Vagina (tissue), 2 donors: ENCODE measurements at regions not wholly inside any gene's neighbourhood (a gene's known extent, or its start where the extent isn't known, plus 50 kb on each side); places are given as distances from the start of the nearest gene placed in this dataset.
A peak's percentile ranks its signal among the peaks of the same experiment; 100 is the strongest.

Experiments
- DNase-seq, 2 donors: peaks; one replicate each; pipeline ENCODE4 v3.0.0-alpha.2; 2017; ENCODE audit errors: extremely low spot score in 2 of 2
- H3K27ac ChIP-seq: fragments of 200-600 bp; sonication (generic); one replicate; pipeline ENCODE4 v1.5.1; 2019
- H3K27me3 ChIP-seq: fragments of 200-600 bp; sonication (generic); one replicate; pipeline ENCODE4 v1.5.1; 2019
- H3K36me3 ChIP-seq, 2 donors: fragments of 200-600 bp; sonication (generic); one replicate each; pipeline ENCODE4 v1.5.1; 2017 to 2019
- H3K4me1 ChIP-seq: fragments of 200-600 bp; sonication (generic); one replicate; pipeline ENCODE4 v1.5.1; 2019
- H3K4me3 ChIP-seq, 2 donors: fragments of 200-600 bp; sonication (generic); 1 replicate in 1 of 2; 2 replicates in 1 of 2; pipeline ENCODE4 v1.5.1; 2016 to 2019
- H3K9me3 ChIP-seq: fragments of 200-600 bp; sonication (generic); one replicate; pipeline ENCODE4 v1.5.1; 2019
- POLR2A ChIP-seq, 2 donors: fragments of 450-650 bp; IDR thresholded peaks; one replicate each; pipeline ENCODE4 v1.6.1; 2017; ENCODE audit warnings: antibody characterized with exemption in 2 of 2, mild to moderate bottlenecking in 2 of 2, moderate library complexity in 2 of 2
- POLR2AphosphoS5 ChIP-seq, 2 donors: sonication (generic); formaldehyde crosslinking; IDR thresholded peaks; one replicate each; pipeline ENCODE4 v1.9.0; 2017; ENCODE audit warnings: antibody characterized with exemption in 2 of 2, mild to moderate bottlenecking in 2 of 2, low read depth in 1 of 2; ENCODE audit not compliant: insufficient read depth in 1 of 2
- intact Hi-C: fragments of 100-400 bp; cut with DNase I; formaldehyde crosslinking; loops from one replicate; pipeline ENCODE4 v1.15.1; 2023
- TF ChIP-seq, protein P1 (sequence below), 3 experiments: fragments of 450-650 bp in 2 of 3; fragments of 200-600 bp in 1 of 3; sonication (generic) in 1 of 3; IDR thresholded peaks; one replicate each; pipeline ENCODE4 v1.5.1; 2017 to 2019; ENCODE audit warnings: antibody characterized with exemption in 3 of 3, mild to moderate bottlenecking in 2 of 3, moderate library complexity in 2 of 3

GRCh38 chr21:41098076-41098475 is 69.9 kb upstream of the BACE2 start:
- H3K4me3 ChIP-seq, result no peak overlapping the region
- no peaks in the 10 kb centered on the region for H3K36me3 ChIP-seq
- no peak for DNase-seq
- no peaks in the 10 kb centered on the region for H3K9me3 ChIP-seq
- intact Hi-C loops, result no loop called here
- H3K27me3 ChIP-seq, result no peaks in the 10 kb centered on the region
- no peak overlapping the region for H3K27ac ChIP-seq
- TF ChIP-seq, protein P1, sequence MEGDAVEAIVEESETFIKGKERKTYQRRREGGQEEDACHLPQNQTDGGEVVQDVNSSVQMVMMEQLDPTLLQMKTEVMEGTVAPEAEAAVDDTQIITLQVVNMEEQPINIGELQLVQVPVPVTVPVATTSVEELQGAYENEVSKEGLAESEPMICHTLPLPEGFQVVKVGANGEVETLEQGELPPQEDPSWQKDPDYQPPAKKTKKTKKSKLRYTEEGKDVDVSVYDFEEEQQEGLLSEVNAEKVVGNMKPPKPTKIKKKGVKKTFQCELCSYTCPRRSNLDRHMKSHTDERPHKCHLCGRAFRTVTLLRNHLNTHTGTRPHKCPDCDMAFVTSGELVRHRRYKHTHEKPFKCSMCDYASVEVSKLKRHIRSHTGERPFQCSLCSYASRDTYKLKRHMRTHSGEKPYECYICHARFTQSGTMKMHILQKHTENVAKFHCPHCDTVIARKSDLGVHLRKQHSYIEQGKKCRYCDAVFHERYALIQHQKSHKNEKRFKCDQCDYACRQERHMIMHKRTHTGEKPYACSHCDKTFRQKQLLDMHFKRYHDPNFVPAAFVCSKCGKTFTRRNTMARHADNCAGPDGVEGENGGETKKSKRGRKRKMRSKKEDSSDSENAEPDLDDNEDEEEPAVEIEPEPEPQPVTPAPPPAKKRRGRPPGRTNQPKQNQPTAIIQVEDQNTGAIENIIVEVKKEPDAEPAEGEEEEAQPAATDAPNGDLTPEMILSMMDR (IDR thresholded peaks at IDR 0.05), result no peak
- TF ChIP-seq POLR2A (IDR thresholded peaks at IDR 0.05), result no peak
- H3K4me1 ChIP-seq, result no peaks in the 10 kb centered on the region

DNA sequence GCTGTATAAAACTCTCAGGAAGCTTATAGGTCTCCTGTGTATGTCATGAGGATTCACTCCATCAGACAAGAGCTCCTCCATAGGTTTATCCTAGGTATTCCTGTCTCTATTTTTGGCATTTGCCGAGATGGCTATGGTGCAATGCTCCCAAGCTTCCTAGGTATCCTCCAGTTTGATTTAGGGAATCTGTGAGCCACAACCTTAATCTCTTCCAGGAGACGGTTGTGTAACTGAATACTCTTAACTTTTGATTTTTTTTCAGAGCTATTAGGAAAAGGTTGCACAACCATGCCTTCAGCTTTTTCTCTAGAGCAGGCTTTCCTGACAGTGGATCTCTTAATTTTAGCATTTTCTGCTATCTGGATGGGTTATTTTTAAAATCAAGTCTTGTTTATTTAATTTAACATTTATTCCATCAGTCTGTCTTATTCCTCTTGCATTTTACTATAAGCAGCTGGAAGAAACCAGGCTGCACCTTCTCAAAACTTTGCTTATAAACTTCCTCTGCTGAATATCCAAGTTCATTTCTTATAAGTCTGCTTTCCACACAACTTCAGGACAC is 69.4 kb upstream of the BACE2 start:
- Histone ChIP-seq H3K4me1 (no peaks in the 10 kb centered on the region), H3K4me3 (no peak overlapping the region), H3K9me3 (no peaks in the 10 kb centered on the region), H3K36me3 (no peaks in the 10 kb centered on the region), H3K27ac (no peak overlapping the region), H3K27me3 (no peaks in the 10 kb centered on the region)
- TF ChIP-seq, protein P1 (IDR thresholded peaks at IDR 0.05), result no peak
- no peak for TF ChIP-seq POLR2A (IDR thresholded peaks at IDR 0.05)
- intact Hi-C loops, result no loop called here
- DNase-seq, result no peak

DNA sequence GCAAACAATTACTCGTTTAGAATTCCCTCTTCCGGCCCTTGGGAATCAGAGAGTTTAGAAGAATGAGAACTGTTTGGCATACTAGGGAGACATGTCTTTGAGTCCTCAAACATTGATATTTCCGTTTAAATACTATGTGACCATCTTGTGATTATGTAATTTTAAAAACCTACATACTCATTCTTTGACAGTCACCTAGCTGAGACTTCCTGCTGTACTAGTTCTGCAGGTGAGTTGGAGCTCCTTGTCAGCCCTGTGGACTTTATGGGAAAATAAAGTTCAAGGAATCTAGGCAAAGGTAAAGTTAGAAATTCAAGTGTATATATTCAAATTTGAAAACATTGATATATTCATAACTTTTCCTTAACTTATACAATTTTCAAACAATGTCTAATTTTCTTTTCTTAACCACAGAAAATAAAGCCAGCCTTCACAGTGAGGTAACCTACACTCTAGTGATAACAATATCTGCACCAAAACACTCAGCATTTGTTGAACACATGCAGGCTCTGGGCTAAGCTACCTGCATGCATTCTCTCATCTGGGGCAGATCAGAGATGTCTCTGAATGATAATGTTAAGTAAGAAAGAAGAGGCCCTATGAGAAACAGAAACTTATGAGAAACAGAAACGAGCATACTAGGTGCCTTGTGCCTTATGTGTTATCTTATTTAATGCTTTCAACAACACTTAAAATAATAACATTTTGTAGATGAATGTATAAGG is 67.0 kb upstream of the BACE2 start:
- no peak for DNase-seq
- Histone ChIP-seq H3K27ac (no peak overlapping the region), H3K4me1 (no peaks in the 10 kb centered on the region), H3K27me3 (no peaks in the 10 kb centered on the region), H3K36me3 (no peaks in the 10 kb centered on the region), H3K9me3 (no peaks in the 10 kb centered on the region), H3K4me3 (no peak overlapping the region)
- TF ChIP-seq, protein P1 (IDR thresholded peaks at IDR 0.05), result no peak
- no peak for TF ChIP-seq POLR2AphosphoS5 (IDR thresholded peaks at IDR 0.05; ENCODE audit: insufficient read depth in 1 of 2, low read depth in 1 of 2)
- TF ChIP-seq POLR2A (IDR thresholded peaks at IDR 0.05), result no peak
- intact Hi-C loops, result no loop called here

DNA sequence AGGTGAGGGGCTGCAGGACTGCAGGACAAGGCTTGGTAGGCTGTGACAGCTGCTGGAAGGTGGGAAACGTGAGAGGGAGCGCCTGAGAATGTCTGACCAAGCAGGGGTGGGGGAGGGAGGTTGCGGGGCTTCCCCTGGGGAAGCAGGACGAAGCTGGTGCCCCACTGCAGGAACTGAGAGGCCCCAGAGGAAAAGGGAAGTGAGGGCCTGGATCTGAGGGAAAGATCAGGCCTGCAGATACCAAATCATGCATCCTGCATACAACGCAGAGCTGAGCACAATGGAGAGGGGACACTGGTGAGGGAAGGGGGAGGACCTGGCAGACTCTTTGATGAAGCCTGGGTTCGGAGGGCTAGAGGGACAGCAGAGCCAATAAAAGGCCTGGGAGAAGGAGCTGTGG is 65.7 kb upstream of the BACE2 start:
- intact Hi-C loops, result no loop called here
- peak in 1 of 2 donors; percentile 37 for DNase-seq
- H3K27ac ChIP-seq, result no peak overlapping the region
- no peak overlapping the region for H3K4me3 ChIP-seq
- H3K9me3 ChIP-seq, result no peaks in the 10 kb centered on the region
- H3K27me3 ChIP-seq, result no peaks in the 10 kb centered on the region
- TF ChIP-seq POLR2AphosphoS5 (IDR thresholded peaks at IDR 0.05; ENCODE audit: insufficient read depth in 1 of 2, low read depth in 1 of 2) (no peak), POLR2A (IDR thresholded peaks at IDR 0.05) (no peak)
- TF ChIP-seq, protein P1 (IDR thresholded peaks at IDR 0.05), result no peak
- H3K36me3 ChIP-seq, result no peaks in the 10 kb centered on the region
- no peaks in the 10 kb centered on the region for H3K4me1 ChIP-seq

DNA sequence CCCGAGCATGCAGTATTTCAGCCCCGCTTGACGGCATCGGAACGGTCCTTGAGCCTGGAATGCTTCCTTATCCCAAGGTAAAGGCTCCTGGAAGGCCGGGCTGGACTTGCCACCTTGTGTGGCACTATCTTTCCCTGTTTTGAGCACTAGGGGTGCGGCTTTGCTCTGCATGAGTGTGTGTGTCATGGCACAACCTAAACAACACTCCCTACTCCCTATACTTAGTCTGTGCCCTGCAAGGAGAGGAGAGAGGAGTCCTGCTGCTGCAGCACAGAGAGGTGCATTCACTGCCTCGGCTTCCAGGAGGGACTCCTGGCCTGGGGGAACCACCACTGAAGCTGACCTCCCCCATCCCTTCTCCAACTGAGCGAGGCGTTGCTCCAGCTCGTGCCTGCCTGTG is 60.4 kb upstream of the BACE2 start:
- no peak overlapping the region for H3K27ac ChIP-seq
- no peak overlapping the region for H3K4me3 ChIP-seq
- no peaks in the 10 kb centered on the region for H3K9me3 ChIP-seq
- H3K36me3 ChIP-seq, result no peaks in the 10 kb centered on the region
- TF ChIP-seq, protein P1 (IDR thresholded peaks at IDR 0.05), result no peak
- H3K27me3 ChIP-seq, result no peaks in the 10 kb centered on the region
- peaks cover under 1% of the 10 kb centered on the region for H3K4me1 ChIP-seq
- intact Hi-C loops, result no loop called here
- DNase-seq, result peak in 1 of 2 donors; percentile 56
